Natural killer cell treated with Interleukin-12 subunit alpha and Interleukin-12 subunit beta and Interleukin-15 and Interleukin-18, amount 100 ng/mL, for 72 hours (primary cell): ENCODE measurements at regions not wholly inside any gene's neighbourhood (a gene's known extent, or its start where the extent isn't known, plus 50 kb on each side); places are given as distances from the start of the nearest gene placed in this dataset.
"Not testable (repeated sequence)": the region's sequence is repeated elsewhere in the genome, so short reads cannot be mapped to it uniquely, and the experiment has no call there.

Experiments used
- ATAC-seq, 2 donors: fragments of 150-1000 bp; cut with Tn5 transposase in 1 of 2; sonication (Bioruptor Pico), chemical (Tn5 transposase) in 1 of 2; 2 replicates each; pipeline ENCODE4 v1.10.0; 2021
- DNase-seq: peaks from one replicate; pipeline ENCODE4 v3.0.0; 2022; ENCODE audit warnings: low spot score
- H3K27ac Mint-ChIP-seq, 2 donors: 1 replicate in 1 of 2; 2 replicates in 1 of 2; pipeline ENCODE4 v1.8.0; 2022; ENCODE audit warnings: mixed read lengths in 2 of 2, mild to moderate bottlenecking in 1 of 2, moderate library complexity in 1 of 2
- H3K27me3 Mint-ChIP-seq, 2 donors: 1 replicate in 1 of 2; 2 replicates in 1 of 2; pipeline ENCODE4 v1.8.0; 2022; ENCODE audit warnings: mixed read lengths in 2 of 2
- H3K36me3 Mint-ChIP-seq: one replicate; pipeline ENCODE4 v1.8.0; 2022; ENCODE audit warnings: mixed read lengths
- H3K4me1 Mint-ChIP-seq, 2 donors: 1 replicate in 1 of 2; 2 replicates in 1 of 2; pipeline ENCODE4 v1.8.0; 2022; ENCODE audit warnings: low read depth in 2 of 2, mixed read lengths in 2 of 2, mild to moderate bottlenecking in 1 of 2
- H3K4me3 Mint-ChIP-seq: one replicate; pipeline ENCODE4 v1.8.0; 2022; ENCODE audit warnings: mixed read lengths
- H3K9me3 Mint-ChIP-seq: 2 replicates; pipeline ENCODE4 v1.8.0; 2022; ENCODE audit warnings: mixed read lengths

- H3K27me3 Mint-ChIP-seq, H3K36me3 Mint-ChIP-seq, H3K27ac Mint-ChIP-seq, H3K4me3 Mint-ChIP-seq, ATAC-seq, DNase-seq, H3K4me1 Mint-ChIP-seq, H3K9me3 Mint-ChIP-seq: not testable (repeated sequence)
These were observed 161.7 kb upstream of the UBE2E3 start for GRCh38 chr2:180818700-180819099.

- Mint-ChIP-seq H3K36me3 (no peaks in the 10 kb centered on the region), H3K4me3 (no peak overlapping the region), H3K9me3 (no peaks in the 10 kb centered on the region), H3K27ac (no peak overlapping the region), H3K4me1 (no peaks in the 10 kb centered on the region), H3K27me3 (peaks cover 5 to 14% of the 10 kb centered on the region in 2 donors)
- ATAC-seq, result no peak
- DNase-seq, result no peak
These were observed 181.3 kb upstream of the UBE2E3 start for GRCh38 chr2:180799141-180799540.

GRCh38 chr2:180790891-180791290 lies 189.5 kb upstream of the UBE2E3 start:
- ATAC-seq (no peak), DNase-seq (no peak)
- Mint-ChIP-seq H3K9me3 (no peaks in the 10 kb centered on the region), H3K27me3 (peaks cover 8 to 18% of the 10 kb centered on the region in 2 donors), H3K27ac (no peak overlapping the region), H3K36me3 (no peaks in the 10 kb centered on the region), H3K4me1 (no peaks in the 10 kb centered on the region), H3K4me3 (no peak overlapping the region)

- Mint-ChIP-seq H3K27me3 (peaks cover 6 to 25% of the 10 kb centered on the region in 2 donors), H3K4me3 (no peak overlapping the region), H3K9me3 (peaks cover 5% of the 10 kb centered on the region), H3K4me1 (no peaks in the 10 kb centered on the region), H3K27ac (no peak overlapping the region), H3K36me3 (peaks cover 4% of the 10 kb centered on the region)
- ATAC-seq (no peak), DNase-seq (no peak)
These were observed 193.1 kb upstream of the UBE2E3 start for GRCh38 chr2:180787330-180787729.

- Mint-ChIP-seq H3K4me3 (no peak overlapping the region), H3K36me3 (peaks cover 4% of the 10 kb centered on the region), H3K9me3 (peaks cover 5% of the 10 kb centered on the region), H3K27me3 (peaks cover 0 to 6% of the 10 kb centered on the region in 2 donors), H3K4me1 (no peaks in the 10 kb centered on the region), H3K27ac (no peak overlapping the region)
- no peak for DNase-seq
- no peak for ATAC-seq
These were observed 199.1 kb upstream of the UBE2E3 start for GRCh38 chr2:180781276-180781675.

GRCh38 chr2:180778291-180778690 lies 202.1 kb upstream of the UBE2E3 start:
- ATAC-seq (no peak), DNase-seq (no peak)
- H3K9me3 Mint-ChIP-seq, result no peaks in the 10 kb centered on the region
- H3K4me1 Mint-ChIP-seq, result no peaks in the 10 kb centered on the region
- H3K36me3 Mint-ChIP-seq, result no peaks in the 10 kb centered on the region
- H3K4me3 Mint-ChIP-seq, result no peak overlapping the region
- no peaks in the 10 kb centered on the region for H3K27me3 Mint-ChIP-seq
- H3K27ac Mint-ChIP-seq, result no peak overlapping the region

GRCh38 chr2:180776921-180777320 lies 203.5 kb upstream of the UBE2E3 start:
- Mint-ChIP-seq H3K27me3 (no peaks in the 10 kb centered on the region), H3K9me3 (no peaks in the 10 kb centered on the region), H3K4me3 (no peak overlapping the region), H3K36me3 (no peaks in the 10 kb centered on the region), H3K27ac (no peak overlapping the region), H3K4me1 (no peaks in the 10 kb centered on the region)
- ATAC-seq (no peak), DNase-seq (no peak)

GRCh38 chr2:180775711-180776110 lies 204.7 kb upstream of the UBE2E3 start:
- no peaks in the 10 kb centered on the region for H3K27me3 Mint-ChIP-seq
- no peak overlapping the region for H3K4me3 Mint-ChIP-seq
- H3K27ac Mint-ChIP-seq, result no peak overlapping the region
- no peaks in the 10 kb centered on the region for H3K9me3 Mint-ChIP-seq
- no peak for ATAC-seq
- DNase-seq, result no peak
- H3K4me1 Mint-ChIP-seq, result no peaks in the 10 kb centered on the region
- no peaks in the 10 kb centered on the region for H3K36me3 Mint-ChIP-seq

- not testable (repeated sequence) for H3K27ac Mint-ChIP-seq, H3K36me3 Mint-ChIP-seq, H3K9me3 Mint-ChIP-seq, H3K4me1 Mint-ChIP-seq, H3K4me3 Mint-ChIP-seq, ATAC-seq, DNase-seq
- peaks cover 3 to 23% of the 10 kb centered on the region in 2 donors for H3K27me3 Mint-ChIP-seq
These were observed 215.1 kb upstream of the UBE2E3 start for GRCh38 chr2:180765316-180765715.

- peaks cover 3 to 23% of the 10 kb centered on the region in 2 donors for H3K27me3 Mint-ChIP-seq
- H3K4me1 Mint-ChIP-seq, result no peaks in the 10 kb centered on the region
- H3K27ac Mint-ChIP-seq, result no peak overlapping the region
- ATAC-seq (no peak), DNase-seq (no peak)
- H3K4me3 Mint-ChIP-seq, result no peak overlapping the region
- H3K9me3 Mint-ChIP-seq, result peaks cover 2% of the 10 kb centered on the region
- H3K36me3 Mint-ChIP-seq, result no peaks in the 10 kb centered on the region
These were observed 217.0 kb upstream of the UBE2E3 start for GRCh38 chr2:180763263-180763989.

- Mint-ChIP-seq H3K36me3 (no peaks in the 10 kb centered on the region), H3K4me1 (no peaks in the 10 kb centered on the region), H3K27ac (no peak overlapping the region), H3K4me3 (no peak overlapping the region), H3K9me3 (no peaks in the 10 kb centered on the region), H3K27me3 (peaks cover 3 to 14% of the 10 kb centered on the region in 2 donors)
- no peak for ATAC-seq
- DNase-seq, result no peak
These were observed 219.2 kb upstream of the UBE2E3 start for GRCh38 chr2:180761224-180761623.

- Mint-ChIP-seq H3K4me3 (no peak overlapping the region), H3K36me3 (no peaks in the 10 kb centered on the region), H3K9me3 (no peaks in the 10 kb centered on the region), H3K27me3 (peaks cover 3 to 14% of the 10 kb centered on the region in 2 donors), H3K27ac (no peak overlapping the region), H3K4me1 (no peaks in the 10 kb centered on the region)
- DNase-seq (no peak), ATAC-seq (no peak)
These were observed 220.8 kb upstream of the UBE2E3 start for GRCh38 chr2:180759631-180760030.

GRCh38 chr2:180753809-180754761 lies 226.3 kb upstream of the UBE2E3 start:
- Mint-ChIP-seq H3K4me1 (no peaks in the 10 kb centered on the region), H3K4me3 (no peak overlapping the region), H3K27ac (no peak overlapping the region), H3K36me3 (no peaks in the 10 kb centered on the region), H3K9me3 (no peaks in the 10 kb centered on the region), H3K27me3 (no peaks in the 10 kb centered on the region)
- DNase-seq (no peak), ATAC-seq (no peak)

GRCh38 chr2:180751306-180751920 lies 229.0 kb upstream of the UBE2E3 start:
- Mint-ChIP-seq H3K4me1 (no peaks in the 10 kb centered on the region), H3K4me3 (no peak overlapping the region), H3K27me3 (no peaks in the 10 kb centered on the region), H3K27ac (no peak overlapping the region), H3K36me3 (no peaks in the 10 kb centered on the region), H3K9me3 (no peaks in the 10 kb centered on the region)
- ATAC-seq, result no peak
- no peak for DNase-seq
